Stromal cell of bone marrow (primary cell): ENCODE measurements at regions not wholly inside any gene's neighbourhood (a gene's known extent, or its start where the extent isn't known, plus 50 kb on each side); places are given as distances from the start of the nearest gene placed in this dataset.

Experiments used
- DNase-seq: peaks from one replicate; pipeline ENCODE4 v3.0.0-alpha.2; 2012; ENCODE audit warnings: low read depth

GRCh38 chr5:51279983-51280706 lies 103.1 kb upstream of the ISL1 start:
- DNase-seq: no peak

GRCh38 chr5:51286046-51286445 lies 97.2 kb upstream of the ISL1 start:
- no peak for DNase-seq

GRCh38 chr5:51302343-51302742 lies 80.9 kb upstream of the ISL1 start:
- no peak for DNase-seq

GRCh38 chr5:51326844-51327243 lies 56.4 kb upstream of the ISL1 start:
- no peak for DNase-seq
